ENCODE measurements at regions not wholly inside any gene's neighbourhood (a gene's known extent, or its start where the extent isn't known, plus 50 kb on each side); places are given as distances from the start of the nearest gene placed in this dataset.

- Histone ChIP-seq H3K27ac (no peak overlapping the region), H3K4me3 (no peak overlapping the region)
- TF ChIP-seq, protein P1, sequence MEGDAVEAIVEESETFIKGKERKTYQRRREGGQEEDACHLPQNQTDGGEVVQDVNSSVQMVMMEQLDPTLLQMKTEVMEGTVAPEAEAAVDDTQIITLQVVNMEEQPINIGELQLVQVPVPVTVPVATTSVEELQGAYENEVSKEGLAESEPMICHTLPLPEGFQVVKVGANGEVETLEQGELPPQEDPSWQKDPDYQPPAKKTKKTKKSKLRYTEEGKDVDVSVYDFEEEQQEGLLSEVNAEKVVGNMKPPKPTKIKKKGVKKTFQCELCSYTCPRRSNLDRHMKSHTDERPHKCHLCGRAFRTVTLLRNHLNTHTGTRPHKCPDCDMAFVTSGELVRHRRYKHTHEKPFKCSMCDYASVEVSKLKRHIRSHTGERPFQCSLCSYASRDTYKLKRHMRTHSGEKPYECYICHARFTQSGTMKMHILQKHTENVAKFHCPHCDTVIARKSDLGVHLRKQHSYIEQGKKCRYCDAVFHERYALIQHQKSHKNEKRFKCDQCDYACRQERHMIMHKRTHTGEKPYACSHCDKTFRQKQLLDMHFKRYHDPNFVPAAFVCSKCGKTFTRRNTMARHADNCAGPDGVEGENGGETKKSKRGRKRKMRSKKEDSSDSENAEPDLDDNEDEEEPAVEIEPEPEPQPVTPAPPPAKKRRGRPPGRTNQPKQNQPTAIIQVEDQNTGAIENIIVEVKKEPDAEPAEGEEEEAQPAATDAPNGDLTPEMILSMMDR (IDR thresholded peaks at IDR 0.05) = no peak
- no peak for DNase-seq (ENCODE audit: low spot score)
Observed at GRCh38 chr11:82004537-82005213, 729.0 kb downstream of the FAM181B start.

- no peak for DNase-seq (ENCODE audit: low spot score)
- Histone ChIP-seq H3K27ac (no peak overlapping the region), H3K4me3 (no peak overlapping the region)
- TF ChIP-seq, protein P1 (IDR thresholded peaks at IDR 0.05) = no peak
Observed at GRCh38 chr11:82003671-82004515, 729.8 kb downstream of the FAM181B start.

- TF ChIP-seq, protein P1 (IDR thresholded peaks at IDR 0.05) = no peak
- H3K4me3 ChIP-seq = no peak overlapping the region
- no peak overlapping the region for H3K27ac ChIP-seq
- DNase-seq (ENCODE audit: low spot score) = no peak
Observed at GRCh38 chr11:82003024-82003423, 730.6 kb downstream of the FAM181B start.

- no peak overlapping the region for H3K27ac ChIP-seq
- DNase-seq (ENCODE audit: low spot score) = no peak
- TF ChIP-seq, protein P1 (IDR thresholded peaks at IDR 0.05) = no peak
- no peak overlapping the region for H3K4me3 ChIP-seq
Observed at GRCh38 chr11:81995889-81996288, 737.8 kb downstream of the FAM181B start.

DNA sequence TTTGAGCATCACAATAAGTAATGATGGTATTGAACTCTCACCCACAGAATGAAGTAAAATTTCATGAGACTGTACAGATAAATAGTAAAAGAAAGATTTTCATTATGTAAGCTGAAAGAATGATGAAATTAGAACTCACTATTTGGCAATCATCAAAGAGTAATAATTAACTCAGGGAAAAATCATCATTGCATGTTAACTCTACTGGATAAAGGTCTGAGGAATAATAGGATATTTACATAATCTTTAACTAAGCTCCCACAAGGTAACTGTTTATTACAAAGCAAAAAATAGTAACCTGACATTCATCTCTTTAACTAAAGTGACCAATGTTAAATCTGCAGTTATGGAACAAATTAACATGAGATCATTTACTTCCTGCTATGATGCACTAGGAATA is 739.9 kb downstream of the FAM181B start:
- H3K27ac ChIP-seq = no peak overlapping the region
- DNase-seq (ENCODE audit: low spot score) = no peak
- no peak overlapping the region for H3K4me3 ChIP-seq
- TF ChIP-seq, protein P1 (IDR thresholded peaks at IDR 0.05) = no peak

DNA sequence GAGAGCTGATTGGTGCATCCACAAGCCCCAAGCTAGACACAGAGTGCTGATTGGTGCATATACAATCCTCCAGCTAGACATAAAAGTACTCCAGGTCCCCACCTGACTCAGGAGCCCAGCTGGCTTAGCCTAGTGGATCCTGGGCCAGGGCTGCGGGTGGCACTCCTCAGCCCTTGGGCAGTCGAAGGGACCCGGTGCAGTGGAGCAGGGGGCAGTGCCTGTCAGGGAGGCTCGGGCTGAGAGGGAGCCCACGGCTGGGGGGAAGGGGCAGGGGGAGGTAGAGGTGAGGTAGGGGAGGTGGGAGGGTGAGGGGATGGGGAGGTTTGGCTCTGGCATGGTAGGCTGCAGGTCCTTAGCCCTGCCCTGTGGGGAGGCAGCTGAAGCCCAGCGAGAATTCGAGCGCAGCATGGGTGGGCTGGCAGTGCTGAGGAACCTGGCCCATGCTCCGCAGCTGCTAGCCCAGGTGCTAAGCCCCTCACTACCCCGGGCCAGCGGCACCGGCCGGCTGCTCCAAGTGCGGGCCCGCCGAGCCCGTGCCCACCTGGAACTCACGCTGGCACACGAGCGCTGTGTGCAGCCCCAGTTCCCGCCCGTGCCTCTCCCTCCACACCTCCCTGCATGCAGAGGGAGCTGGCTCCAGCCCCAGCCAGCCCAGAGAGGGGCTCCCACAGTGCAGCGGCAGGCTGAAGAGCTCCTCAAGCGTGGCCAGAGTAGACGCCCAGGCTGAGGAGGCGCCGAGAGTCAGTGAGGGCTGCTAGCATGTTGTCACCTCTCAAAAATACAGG is 742.8 kb downstream of the FAM181B start:
- TF ChIP-seq, protein P1 (IDR thresholded peaks at IDR 0.05) = no peak
- Histone ChIP-seq H3K27ac (no peak overlapping the region), H3K4me3 (no peak overlapping the region)
- DNase-seq (ENCODE audit: low spot score) = no peak

All from coronary artery (tissue), 2 donors.